OCI-LY7 (cell line): ENCODE measurements at regions not wholly inside any gene's neighbourhood (a gene's known extent, or its start where the extent isn't known, plus 50 kb on each side); places are given as distances from the start of the nearest gene placed in this dataset.

Source experiments
- BruUV-seq: library from RNA; stranded (reverse); fragments of 400-500 nt; replicated peaks from 2 replicates; lab custom pipeline; 2021; lab: Mats Ljungman, UMichigan
- CTCF ChIA-PET: fragments of 300-600 bp; sonication (Branson Sonifier 250); formaldehyde crosslinking; loops from one replicate; lab custom pipeline; 2022; ENCODE audit warnings: antibody characterized with exemption; ENCODE audit not compliant: unreplicated experiment; lab: Charles Lee
- POLR2A ChIA-PET: fragments of 300-600 bp; sonication (Branson Sonifier 250); formaldehyde crosslinking; loops from one replicate; lab custom pipeline; 2022; ENCODE audit warnings: antibody characterized with exemption; lab: Charles Lee
- DNase-seq: peaks from one replicate; pipeline ENCODE4 v3.0.0-alpha.2; 2015; ENCODE audit warnings: low spot score
- H2AFZ ChIP-seq: fragments of 200-600 bp; sonication (generic), shearing (Covaris generic); 2 replicates; pipeline ENCODE4 v1.6.1; 2014; ENCODE audit warnings: mild to moderate bottlenecking, antibody characterized with exemption, low read length, moderate library complexity
- H3K27ac ChIP-seq: fragments of 200-600 bp; sonication (generic); 2 replicates; pipeline ENCODE4 v1.5.1; 2014; ENCODE audit warnings: mixed run types, low read depth, mild to moderate bottlenecking, moderate library complexity, low read length, inconsistent platforms; ENCODE audit not compliant: poor library complexity, severe bottlenecking
- H3K36me3 ChIP-seq: fragments of 200-600 bp; sonication (generic); 2 replicates; pipeline ENCODE4 v1.6.1; 2014; ENCODE audit warnings: mild to moderate bottlenecking, antibody characterized with exemption, low read length, moderate library complexity, mixed read lengths; ENCODE audit not compliant: insufficient read depth
- H3K4me1 ChIP-seq: fragments of 200-600 bp; sonication (generic); 2 replicates; pipeline ENCODE4 v1.5.1; 2014; ENCODE audit warnings: mild to moderate bottlenecking, low read length; ENCODE audit not compliant: insufficient read depth, poor library complexity, severe bottlenecking
- H3K4me2 ChIP-seq: fragments of 200-600 bp; sonication (generic); 2 replicates; pipeline ENCODE4 v1.6.1; 2014; ENCODE audit warnings: mild to moderate bottlenecking, low read length
- H3K4me3 ChIP-seq: fragments of 200-600 bp; sonication (generic); 2 replicates; pipeline ENCODE4 v1.5.1; 2014; ENCODE audit warnings: mild to moderate bottlenecking, low read depth, low read length; ENCODE audit not compliant: poor library complexity, severe bottlenecking
- H3K79me2 ChIP-seq: fragments of 200-600 bp; sonication (generic); 2 replicates; pipeline ENCODE4 v1.6.1; 2016; ENCODE audit warnings: low read depth, mild to moderate bottlenecking, low read length, moderate library complexity, mixed read lengths; ENCODE audit not compliant: insufficient read depth
- H3K9me2 ChIP-seq: fragments of 200-600 bp; sonication (generic); 2 replicates; pipeline ENCODE4 v1.6.1; 2016; ENCODE audit warnings: mild to moderate bottlenecking, low read length, mixed read lengths; ENCODE audit not compliant: insufficient read depth
- H3K9me3 ChIP-seq: fragments of 200-600 bp; sonication (generic); 2 replicates; pipeline ENCODE4 v1.6.1; 2014; ENCODE audit warnings: mild to moderate bottlenecking, mixed run types, low read length, mixed read lengths
- H4K20me1 ChIP-seq: fragments of 200-600 bp; sonication (generic); 2 replicates; pipeline ENCODE4 v1.6.1; 2014; ENCODE audit warnings: mild to moderate bottlenecking, antibody characterized with exemption, low read length, moderate library complexity, mixed read lengths; ENCODE audit not compliant: insufficient read depth
- EZH2phosphoT487 ChIP-seq: fragments of 200-600 bp; sonication (generic); IDR thresholded peaks from 2 replicates; pipeline ENCODE4 v1.6.1; 2018; ENCODE audit warnings: low read depth, borderline replicate concordance, mild to moderate bottlenecking, mixed run types, antibody characterized with exemption, low read length, moderate library complexity, mixed read lengths
- intact Hi-C: fragments of 100-400 bp; cut with micrococcal nuclease; formaldehyde crosslinking; loops from one replicate; pipeline ENCODE4 v1.10.0; 2022; ENCODE audit not compliant: unreplicated experiment
- TF ChIP-seq, protein P1 (sequence below): fragments of 200-600 bp; sonication (generic); conservative IDR thresholded peaks from 2 replicates; pipeline ENCODE4 v1.5.1; 2014; ENCODE audit warnings: mild to moderate bottlenecking, antibody characterized with exemption, low read length, moderate library complexity, mixed read lengths

DNA sequence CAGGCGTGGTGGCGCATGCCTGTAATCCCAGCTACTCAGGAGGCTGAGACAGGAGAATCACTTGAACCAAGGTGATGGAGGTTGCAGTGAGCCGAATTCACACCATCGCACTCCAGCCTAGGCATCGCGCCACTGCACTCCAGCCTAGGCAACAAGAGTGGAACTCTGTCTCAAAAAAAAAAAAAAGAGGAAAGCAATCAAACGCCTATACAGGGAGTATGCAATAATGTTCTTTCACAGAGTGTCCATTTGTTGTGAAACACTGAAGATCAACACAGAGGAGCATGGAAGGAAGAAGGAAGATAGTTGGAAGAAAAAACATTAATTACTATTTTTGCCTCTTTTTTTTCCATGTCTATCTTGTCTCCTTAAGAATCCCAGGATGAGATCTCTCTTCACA, 113.4 kb downstream of the FBXO8 start:
- POLR2A ChIA-PET, result interaction anchor here (0.6 to 1.2 kb wide), 3 partner anchors 12 to 65 kb away, joined by 3 to 5 read pairs (median 3); no protein-coding TSS in a partner anchor
- DNase-seq, result no peak
- no TSS peak for BruUV-seq
- Histone ChIP-seq H2AFZ (no peak overlapping the region), H3K9me2 (no peaks in the 10 kb centered on the region), H3K4me1 (no peaks in the 10 kb centered on the region), H3K36me3 (no peaks in the 10 kb centered on the region), H3K27ac (no peak overlapping the region), H3K4me2 (no peak overlapping the region), H3K9me3 (no peaks in the 10 kb centered on the region), H3K4me3 (no peak overlapping the region), H4K20me1 (no peaks in the 10 kb centered on the region), H3K79me2 (no peaks in the 10 kb centered on the region)
- CTCF ChIA-PET, result no interaction called here
- intact Hi-C loops, result no loop called here
- TF ChIP-seq, protein P1, sequence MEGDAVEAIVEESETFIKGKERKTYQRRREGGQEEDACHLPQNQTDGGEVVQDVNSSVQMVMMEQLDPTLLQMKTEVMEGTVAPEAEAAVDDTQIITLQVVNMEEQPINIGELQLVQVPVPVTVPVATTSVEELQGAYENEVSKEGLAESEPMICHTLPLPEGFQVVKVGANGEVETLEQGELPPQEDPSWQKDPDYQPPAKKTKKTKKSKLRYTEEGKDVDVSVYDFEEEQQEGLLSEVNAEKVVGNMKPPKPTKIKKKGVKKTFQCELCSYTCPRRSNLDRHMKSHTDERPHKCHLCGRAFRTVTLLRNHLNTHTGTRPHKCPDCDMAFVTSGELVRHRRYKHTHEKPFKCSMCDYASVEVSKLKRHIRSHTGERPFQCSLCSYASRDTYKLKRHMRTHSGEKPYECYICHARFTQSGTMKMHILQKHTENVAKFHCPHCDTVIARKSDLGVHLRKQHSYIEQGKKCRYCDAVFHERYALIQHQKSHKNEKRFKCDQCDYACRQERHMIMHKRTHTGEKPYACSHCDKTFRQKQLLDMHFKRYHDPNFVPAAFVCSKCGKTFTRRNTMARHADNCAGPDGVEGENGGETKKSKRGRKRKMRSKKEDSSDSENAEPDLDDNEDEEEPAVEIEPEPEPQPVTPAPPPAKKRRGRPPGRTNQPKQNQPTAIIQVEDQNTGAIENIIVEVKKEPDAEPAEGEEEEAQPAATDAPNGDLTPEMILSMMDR, result no peak
- no peak for TF ChIP-seq EZH2phosphoT487

DNA sequence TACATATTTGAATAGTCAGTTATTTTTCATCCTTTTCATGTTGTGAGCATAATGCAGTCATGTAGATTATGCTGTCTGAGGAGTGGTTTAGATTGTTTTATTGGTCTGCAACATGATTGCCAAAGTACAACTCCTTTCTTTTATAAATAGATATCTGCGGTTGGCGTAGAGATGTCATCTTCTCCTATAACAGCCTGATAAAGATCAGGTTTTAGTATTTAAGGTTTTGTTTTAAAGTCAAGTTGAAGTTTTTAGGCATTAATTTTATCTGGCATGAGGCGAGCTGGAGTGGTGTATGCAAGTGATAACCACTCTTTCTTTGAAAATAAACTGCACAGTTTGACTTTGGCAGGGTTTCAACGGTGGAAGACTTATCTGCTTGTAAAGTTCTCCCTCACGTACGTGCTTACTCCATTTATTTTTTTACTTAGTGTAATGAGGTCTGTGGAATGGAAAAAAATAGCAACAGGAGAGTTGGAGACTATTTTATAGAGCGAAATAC, 126.3 kb downstream of the FBXO8 start:
- no TSS peak for BruUV-seq
- TF ChIP-seq, protein P1, result no peak
- TF ChIP-seq EZH2phosphoT487, result no peak
- Histone ChIP-seq H3K4me1 (no peaks in the 10 kb centered on the region), H3K4me3 (no peak overlapping the region), H3K9me3 (no peaks in the 10 kb centered on the region), H3K36me3 (no peaks in the 10 kb centered on the region), H3K79me2 (no peaks in the 10 kb centered on the region), H4K20me1 (no peaks in the 10 kb centered on the region), H2AFZ (no peak overlapping the region), H3K9me2 (no peaks in the 10 kb centered on the region), H3K27ac (no peak overlapping the region), H3K4me2 (no peak overlapping the region)
- CTCF ChIA-PET, result no interaction called here
- POLR2A ChIA-PET, result no interaction called here
- DNase-seq, result no peak
- intact Hi-C loops, result no loop called here

- POLR2A ChIA-PET, result no interaction called here
- TF ChIP-seq, protein P1, result peak; percentile 86
- TF ChIP-seq EZH2phosphoT487, result no peak
- Histone ChIP-seq H3K4me3 (no peak overlapping the region), H3K4me1 (no peaks in the 10 kb centered on the region), H3K27ac (no peak overlapping the region), H3K9me2 (no peaks in the 10 kb centered on the region), H3K79me2 (no peaks in the 10 kb centered on the region), H3K9me3 (no peaks in the 10 kb centered on the region), H3K36me3 (no peaks in the 10 kb centered on the region), H2AFZ (no peak overlapping the region), H3K4me2 (no peak overlapping the region), H4K20me1 (no peaks in the 10 kb centered on the region)
- DNase-seq, result peak; percentile 37
- no TSS peak for BruUV-seq
- intact Hi-C loops, result no loop called here
- CTCF ChIA-PET, result no interaction called here
Measured at GRCh38 chr4:174156239-174156826, 127.1 kb downstream of the FBXO8 start.
